RPMI8226 (cell line): ENCODE measurements at regions not wholly inside any gene's neighbourhood (a gene's known extent, or its start where the extent isn't known, plus 50 kb on each side); places are given as distances from the start of the nearest gene placed in this dataset.
"Not testable (repeated sequence)": the region's sequence is repeated elsewhere in the genome, so short reads cannot be mapped to it uniquely, and the experiment has no call there.

Experiments used
- DNase-seq: peaks from one replicate; pipeline ENCODE4 v3.0.0-alpha.2; 2015

DNA sequence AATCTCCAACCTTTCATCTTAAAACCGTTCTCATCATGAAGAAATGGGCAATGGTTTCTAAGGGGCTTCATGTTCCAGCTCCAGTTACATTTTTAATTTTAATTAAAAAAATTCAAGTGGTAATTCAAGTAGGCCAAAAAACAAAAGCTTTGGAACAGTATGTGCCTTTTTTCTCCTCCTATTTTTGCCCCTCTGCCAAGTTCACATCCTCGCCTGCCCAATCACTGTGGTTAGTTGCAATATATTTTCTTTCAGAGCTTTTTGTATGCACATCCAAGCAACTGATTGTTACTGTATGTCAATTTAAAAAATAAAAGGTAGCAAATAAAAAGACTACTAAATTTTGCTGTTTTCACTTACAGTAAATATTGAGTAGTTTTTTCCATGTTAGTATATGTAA lies 99.8 kb upstream of the B3GAT2 start:
- no peak for DNase-seq

DNA sequence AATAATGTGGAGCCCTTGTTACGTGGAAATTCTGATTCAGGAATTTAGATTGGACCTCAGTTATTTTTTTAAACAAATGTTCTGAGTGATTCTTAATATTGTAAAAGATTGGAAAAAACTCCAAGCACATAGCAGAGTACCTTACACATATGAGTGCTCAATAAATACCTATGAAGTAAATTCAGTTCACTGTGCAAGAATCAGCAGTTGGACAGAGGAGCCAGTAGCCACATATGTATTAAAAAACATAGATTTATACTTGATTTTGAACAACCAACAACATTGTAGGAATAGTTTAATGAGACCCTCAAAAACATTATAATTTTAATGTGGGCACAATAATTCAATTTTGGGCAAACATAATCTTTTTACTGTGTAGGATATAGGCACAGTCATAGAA lies 109.3 kb upstream of the B3GAT2 start:
- no peak for DNase-seq

DNA sequence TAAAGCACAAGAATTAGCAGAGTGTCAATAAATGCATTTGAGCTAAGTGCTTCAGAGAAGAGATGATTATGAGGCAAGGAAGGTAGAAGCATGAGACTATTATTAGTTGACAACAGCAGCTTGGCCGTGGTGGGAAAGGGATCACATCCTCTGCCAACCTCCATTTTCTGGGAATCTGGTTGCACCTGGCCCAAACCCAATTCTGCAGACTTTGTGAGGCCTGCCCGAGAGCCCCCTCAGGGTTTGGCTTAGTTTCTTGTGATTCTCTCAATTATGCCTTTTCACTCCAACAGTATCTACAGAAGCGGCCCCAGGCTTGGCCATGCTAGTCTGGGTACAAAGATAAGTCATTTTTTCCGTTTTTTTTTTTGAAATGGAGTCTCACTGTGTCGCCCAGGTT lies 111.0 kb upstream of the B3GAT2 start:
- DNase-seq, result no peak

DNA sequence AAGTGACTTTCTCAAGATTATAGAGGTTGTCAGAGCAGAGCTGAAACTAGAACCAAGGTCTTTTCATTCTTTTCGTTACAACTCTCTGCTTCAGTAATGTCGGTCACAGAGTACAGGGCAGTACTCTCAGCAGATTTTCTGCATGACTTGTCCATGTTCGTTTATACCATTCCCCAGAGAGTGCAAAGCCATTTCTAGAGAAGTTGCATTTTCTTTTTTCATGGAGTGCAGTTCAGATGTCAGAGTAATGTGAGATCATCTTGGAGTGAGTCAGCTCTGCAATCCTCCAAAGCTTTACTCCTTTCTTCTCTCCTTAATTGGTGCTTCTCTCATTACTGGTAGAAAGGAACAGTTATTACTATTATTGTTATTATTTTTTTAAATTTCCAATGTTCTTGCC lies 115.6 kb upstream of the B3GAT2 start:
- no peak for DNase-seq

DNA sequence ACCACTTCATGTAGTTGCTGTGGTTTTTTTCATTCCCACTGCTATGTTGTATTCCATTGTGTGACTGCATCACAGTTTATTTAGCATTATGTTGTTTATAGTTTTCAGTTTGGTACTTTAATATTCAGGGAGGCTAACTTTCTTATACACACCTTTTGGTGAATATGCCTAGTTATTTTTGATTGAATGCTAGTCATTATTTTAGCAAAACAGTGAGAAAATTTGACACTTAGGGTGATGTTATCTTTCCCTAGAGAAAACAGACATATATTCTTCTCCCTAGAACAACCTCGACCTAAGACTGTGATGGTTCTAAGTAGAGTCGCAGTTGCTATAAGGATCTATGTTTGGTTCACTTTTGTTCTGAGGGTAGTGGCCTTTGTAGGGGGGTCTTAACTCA lies 120.8 kb upstream of the B3GAT2 start:
- DNase-seq, result no peak

DNA sequence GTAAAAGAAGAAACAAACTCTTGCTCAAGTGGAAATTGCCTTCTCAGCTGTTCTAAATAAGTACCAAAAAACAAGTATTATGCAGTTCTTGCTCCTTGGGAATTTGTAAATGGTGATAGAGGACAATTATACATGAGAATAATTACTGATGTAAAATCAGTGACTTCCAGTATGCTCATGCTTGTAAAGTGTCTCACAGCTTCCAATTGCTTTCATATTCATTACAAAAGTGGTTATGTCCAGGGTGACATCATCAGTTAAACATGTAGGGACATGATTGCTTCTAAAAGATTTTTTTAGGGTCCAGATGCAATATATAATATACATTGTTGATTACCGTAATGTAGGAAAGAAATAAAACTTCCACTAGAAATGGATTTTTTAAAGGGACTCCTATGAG lies 122.8 kb upstream of the B3GAT2 start:
- DNase-seq, result no peak

DNA sequence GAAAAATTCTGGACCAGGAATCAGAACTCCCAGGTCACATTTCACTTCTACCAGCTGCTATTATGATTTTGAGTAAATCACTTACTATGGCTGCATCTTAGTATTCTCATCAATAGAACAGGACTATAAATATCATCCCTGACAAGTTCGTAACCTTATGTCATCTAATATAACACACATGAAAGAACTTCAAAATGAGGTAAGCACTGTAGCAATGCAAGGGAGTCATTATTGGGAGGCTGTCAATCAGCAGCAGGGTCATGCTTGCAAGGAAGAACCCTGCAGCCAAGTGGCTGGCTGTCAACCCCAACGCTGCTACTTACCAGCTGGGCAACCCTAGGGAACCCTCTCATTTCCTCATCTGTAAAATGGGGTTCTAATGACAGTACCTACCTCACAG lies 123.3 kb upstream of the B3GAT2 start:
- DNase-seq, result no peak

DNA sequence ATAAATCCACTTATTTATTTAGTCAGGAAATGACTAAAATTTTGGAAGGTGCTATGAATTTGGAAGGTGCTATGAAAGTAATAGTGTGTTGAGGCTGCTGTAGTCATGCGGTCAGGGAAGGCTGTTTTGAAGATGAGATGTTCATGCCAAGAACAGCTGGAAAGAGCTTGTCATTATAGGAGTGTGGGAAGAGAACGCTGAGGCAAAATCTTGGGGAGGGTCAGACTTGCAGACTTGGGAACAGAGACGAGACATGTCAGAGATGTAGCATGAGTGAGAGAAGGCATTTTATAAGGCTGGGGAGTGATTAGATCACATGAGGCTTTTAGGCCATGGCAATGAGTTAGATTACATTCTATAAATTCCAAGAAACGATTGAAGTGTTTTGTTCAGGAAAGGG lies 124.0 kb upstream of the B3GAT2 start:
- DNase-seq, result no peak

DNA sequence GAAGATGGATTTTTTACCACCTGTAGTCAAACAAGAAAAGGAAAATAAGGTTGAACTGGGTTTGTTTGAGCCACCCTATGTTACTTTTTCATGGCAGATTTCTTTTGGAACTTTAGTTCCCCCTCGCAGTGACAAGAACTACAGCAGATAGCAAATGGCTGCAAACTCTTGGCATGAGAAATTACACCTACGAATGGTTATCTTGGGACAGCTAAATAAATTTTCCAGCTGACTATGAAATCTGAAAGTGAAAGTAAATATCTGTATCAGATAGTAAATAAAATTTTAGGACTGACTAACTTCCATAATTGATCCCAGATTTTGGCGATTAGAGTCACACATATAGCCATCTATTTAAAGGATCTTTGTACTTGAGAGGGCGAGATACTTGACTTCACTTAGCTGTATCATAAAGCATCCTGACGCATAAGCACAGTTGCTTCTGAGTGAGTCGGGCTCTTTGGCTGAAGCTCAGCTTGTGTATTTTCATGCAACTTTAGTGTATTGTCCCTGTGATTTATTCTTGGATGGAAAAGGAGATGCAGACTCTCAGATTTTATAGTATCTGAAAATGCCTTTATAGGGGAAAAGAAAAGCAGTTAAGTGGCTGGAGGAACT lies 125.3 kb upstream of the B3GAT2 start:
- no peak for DNase-seq

DNA sequence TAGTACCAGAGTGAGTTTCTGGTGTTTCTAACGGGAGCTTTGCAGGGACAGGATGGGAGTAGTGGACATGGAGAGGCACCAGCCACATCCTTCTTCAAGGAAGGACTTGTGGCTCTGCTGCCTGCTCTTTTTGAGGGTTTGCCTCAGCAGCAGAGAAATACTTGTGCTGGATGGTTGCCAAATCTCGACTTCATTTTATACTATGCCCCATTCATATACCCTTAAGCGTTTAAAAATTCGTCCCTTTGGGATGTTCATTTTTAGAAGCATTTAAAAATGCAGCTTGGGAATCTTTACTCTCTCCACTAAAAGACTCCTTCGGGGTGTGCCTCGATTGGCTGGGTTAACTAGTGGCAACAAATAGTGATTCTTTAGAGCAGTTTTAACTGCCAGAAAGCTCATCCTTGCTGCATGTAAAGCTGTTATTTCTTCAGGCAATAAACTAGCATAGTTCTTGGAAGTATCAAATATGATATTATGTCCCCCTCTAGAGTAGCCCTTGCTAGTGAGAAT lies 126.5 kb upstream of the B3GAT2 start:
- DNase-seq, result no peak

DNA sequence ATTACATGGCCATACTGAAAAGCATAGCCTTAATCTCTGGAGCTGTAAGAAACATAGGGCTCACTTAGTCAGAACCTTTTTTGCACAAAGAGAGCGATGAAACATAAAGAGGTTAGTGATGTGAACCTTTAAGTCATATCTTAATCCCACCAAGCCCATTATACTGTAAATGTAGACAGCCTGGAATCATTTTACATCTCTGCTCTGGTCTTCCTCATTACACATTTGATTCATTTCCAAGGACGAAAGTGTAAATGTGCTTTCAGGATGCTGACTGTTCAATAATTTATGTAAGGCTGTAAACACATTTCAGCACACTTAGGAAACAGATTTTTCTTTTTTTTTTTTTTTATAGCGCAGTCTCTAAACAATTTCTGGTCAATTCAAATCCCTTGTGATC lies 131.3 kb upstream of the B3GAT2 start:
- no peak for DNase-seq

DNA sequence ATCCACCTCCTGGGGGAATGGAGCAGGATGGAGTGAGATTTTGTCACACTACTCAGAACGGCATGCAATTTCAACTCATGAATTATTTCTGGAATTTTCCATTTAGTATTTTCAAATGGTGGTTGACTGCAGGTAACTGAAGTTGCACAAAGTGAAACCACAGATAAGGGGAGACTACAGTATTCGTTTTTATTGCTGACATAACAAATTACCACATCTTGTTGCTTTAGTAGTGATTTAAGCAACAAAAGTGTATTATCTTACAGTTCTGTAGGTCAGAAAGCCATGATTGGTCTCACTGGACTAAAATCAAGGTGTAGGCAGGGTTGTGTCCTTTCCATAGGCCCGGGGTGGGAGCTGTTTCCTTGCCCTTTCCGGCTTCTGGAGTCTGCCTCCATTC lies 133.4 kb upstream of the B3GAT2 start:
- DNase-seq, result no peak

DNA sequence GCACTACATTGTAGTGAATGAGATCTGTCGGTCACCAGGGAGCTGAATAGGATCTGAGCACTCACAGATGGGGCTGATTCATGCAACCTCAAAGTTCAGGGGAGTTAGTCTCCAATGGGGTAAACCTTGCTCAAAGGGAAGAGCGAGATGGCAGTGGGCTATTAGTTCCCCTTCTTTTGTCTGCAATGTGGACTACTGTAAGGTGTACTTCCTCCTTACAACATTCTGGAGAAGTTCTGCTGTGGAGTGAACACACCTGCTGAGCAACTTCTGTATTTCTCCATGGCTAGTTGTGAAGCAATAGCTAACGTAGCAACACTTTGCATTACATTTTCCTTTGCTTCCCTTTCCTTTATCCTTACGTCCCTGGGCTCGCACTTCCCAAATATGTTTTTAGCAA lies 134.3 kb upstream of the B3GAT2 start:
- DNase-seq, result no peak

DNA sequence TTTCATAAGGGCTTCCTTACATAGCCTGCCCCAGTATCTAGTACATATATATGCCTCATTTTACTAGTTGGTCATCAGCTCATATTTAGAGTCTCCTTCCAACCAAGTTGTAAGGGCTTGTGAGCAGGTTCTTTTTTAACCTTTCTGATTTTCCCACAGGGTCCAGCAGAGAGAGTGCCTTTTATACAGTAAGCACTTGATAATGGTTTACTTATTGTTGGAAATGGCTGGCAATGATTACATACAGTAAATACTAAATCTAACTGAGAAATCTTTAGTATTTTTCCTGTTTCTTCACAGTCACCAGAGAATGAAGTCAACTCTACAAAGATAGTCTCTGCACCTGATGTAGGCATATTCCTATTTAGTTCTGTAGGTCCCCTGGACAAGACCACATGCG lies 135.1 kb upstream of the B3GAT2 start:
- DNase-seq, result no peak

DNA sequence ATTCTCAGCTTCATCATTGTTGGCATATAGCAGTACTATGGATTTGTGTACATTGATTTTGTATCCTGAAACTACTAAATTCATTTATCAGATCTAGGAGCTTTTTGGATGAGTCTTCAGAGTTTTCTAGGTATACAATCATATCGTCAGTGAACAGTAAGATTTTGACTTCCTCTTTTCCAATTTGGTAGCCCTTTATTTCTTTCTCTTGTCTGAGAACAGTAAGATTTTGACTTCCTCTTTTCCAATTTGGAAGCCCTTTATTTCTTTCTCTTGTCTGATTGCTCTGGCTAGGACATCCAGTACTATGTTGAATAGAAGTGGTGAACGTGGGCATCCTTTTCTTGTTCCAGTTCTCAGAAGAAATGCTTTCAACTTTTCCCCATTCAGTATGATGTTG lies 140.4 kb upstream of the B3GAT2 start:
- DNase-seq, result not testable (repeated sequence)

DNA sequence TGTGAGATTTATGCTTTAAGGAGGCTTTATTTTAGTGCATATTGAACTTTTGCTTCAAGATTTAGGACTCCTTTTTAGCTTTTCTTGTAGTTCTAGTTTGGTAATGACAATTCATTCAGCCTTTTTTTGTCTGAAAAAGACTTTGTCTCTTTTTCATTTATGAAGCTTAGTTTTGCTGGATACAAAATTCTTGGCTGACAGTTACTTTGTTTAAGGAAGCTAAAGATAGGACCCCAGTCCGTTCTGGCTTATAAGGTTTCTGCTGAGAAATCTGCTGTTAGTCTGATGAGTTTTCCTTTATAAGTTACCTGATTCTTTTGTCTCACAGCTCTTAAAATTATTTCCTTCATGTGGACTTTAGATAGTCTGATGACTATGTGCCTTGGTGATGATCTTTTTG lies 142.8 kb upstream of the B3GAT2 start:
- no peak for DNase-seq

DNA sequence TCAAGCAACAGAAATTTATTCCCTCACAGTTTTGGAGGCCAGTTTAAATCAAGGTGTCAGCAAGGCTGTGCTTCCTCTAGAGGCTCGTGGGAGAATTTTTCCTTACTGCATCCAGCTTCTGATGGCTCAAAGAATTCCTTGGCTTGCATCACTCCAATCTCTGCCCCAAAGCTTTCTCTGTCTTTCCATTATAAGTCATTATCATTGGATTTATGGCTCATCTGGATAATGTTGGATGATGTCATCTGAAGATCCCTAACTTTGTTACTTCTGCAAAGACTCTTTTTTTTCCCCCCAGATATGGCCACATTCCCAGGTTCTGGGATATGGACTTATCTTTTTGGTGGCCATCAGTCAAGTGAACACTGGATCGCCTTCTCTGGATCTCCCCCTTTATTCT lies 146.3 kb upstream of the B3GAT2 start:
- no peak for DNase-seq

DNA sequence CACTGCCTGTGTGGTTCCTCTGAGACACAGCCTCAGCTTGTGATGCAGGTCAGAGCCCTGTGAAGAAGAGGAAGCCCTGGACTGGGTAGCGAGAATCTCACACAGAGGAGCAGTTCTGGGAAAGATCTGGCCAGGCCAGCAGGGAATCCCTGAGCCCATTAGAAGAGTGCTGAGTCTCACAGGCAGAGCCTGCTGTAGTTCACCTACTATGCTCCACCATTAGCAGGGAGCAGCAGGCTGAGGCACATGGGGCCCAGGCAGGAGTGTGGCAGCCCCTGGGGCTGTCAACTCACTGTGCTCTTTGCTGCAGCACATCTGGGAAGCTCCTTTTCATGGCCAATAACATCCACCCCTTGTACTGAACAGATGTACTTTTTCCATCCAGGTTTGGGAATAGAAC lies 146.8 kb upstream of the B3GAT2 start:
- no peak for DNase-seq

DNA sequence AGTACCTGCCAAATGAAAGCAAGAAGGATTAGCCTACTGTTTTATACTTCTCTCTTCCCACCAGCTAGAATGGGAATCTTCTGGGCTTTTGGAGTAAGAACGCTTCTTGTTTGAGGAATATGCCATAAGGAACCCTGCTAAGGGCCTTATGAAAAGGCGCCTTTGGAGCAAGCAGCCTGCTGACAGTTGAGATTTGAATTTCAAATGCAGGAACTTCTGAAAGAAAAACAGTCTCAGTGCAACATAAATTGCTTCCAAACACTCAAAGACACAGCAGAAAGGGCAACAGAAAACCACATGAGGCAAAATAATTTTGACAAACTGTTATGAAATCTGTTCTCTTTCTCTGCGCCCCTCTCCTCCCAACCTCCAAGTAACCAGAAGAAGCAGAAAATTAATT lies 149.4 kb upstream of the B3GAT2 start:
- no peak for DNase-seq

DNA sequence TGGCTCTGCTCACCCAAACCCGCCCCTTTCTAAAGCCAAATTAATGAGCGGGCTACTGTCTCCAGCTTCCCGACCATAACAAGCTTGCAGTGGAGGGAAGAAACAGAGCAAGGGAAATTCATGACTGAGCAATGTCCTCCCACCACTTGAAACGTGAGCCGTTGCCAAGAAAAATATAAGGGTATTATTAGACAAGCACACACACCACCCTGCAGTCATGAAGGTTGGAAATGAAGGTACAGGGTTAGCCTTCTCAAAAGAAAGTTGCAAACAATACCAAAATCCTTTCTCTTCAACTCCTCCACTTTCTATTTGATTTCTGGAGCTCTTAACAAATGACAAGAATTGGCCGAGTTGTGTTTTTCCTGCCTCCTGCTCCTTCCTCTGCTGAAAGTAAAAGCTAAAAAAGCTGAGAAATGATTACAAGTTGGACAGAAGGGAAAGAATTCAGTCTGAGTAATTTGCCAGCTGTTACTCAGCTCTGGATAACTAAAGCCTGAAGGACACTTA lies 151.1 kb upstream of the B3GAT2 start:
- no peak for DNase-seq

DNA sequence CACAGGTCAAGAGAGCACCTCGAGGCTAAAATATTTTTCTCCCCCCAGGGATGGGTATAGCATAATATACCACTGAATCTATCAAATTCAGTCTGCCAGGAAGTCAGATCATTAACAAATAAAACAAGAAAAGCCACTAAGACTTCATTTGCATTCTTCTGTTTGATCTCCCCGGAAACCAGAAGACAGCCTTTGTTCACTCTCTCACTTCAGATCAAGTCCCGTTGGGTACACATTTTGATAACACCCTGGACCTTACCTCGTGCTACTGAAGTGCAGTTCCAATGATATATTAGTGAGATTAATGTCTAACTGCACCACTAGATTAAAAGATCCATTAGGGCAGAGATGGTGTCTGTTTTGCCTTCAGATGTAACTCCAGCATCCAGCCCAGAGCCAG lies 157.7 kb upstream of the B3GAT2 start:
- no peak for DNase-seq

DNA sequence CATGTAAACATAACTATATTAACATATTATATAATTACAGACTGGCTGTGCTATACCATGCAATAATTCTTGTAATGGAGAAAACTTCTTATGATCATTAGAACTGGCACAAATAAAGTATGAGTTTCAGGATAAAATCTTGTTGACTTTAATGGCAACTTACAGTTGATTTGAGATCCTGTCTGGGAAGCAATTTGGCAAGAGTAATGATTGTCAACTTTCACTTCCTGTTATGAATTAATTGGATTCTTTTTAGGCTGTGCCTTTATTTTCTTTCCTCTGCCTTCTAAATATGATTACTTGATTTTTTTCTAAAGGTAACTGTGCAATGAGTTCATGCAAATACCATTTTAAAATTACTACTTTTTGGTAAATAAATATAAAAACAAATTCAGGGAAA lies 158.1 kb upstream of the B3GAT2 start:
- no peak for DNase-seq

DNA sequence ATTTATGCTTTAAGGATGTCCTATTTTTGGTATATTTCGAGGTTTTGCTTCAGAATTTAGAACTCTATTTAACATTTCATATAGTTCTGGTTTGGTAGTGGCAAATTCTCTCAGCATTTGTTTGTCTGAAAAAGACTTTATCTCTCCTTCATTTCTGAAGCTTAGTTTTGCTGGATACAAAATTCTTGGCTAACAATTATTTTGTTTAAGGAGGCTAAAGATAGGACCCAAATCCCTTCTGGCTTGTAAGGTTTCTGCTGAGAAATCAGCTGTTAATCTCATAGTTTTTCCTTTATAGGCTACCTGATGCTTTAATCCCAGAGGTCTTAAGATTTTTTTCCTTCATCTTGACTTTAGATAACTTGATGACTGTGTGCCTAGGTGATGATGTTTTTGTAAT lies 162.7 kb upstream of the B3GAT2 start:
- DNase-seq, result no peak

DNA sequence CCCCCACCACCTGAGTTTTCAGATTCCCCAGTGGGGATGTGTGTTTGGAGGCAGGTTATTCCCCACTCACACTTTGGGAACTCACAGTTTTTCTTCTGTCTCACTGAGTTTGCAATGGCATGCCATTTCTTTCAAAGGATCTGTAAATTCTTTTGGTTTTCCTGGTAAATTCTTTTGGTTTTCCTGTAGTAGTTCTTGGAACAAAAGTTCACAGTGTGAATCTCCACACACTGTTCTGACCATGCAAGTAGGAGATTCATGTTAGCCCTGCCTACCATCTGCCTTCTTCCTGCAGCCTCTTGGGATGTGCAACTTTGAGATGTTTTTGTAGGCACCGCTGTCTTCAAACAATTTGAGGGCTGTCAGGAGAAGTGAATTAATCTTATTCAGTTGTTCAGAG lies 165.6 kb upstream of the OGFRL1 start:
- DNase-seq, result no peak

DNA sequence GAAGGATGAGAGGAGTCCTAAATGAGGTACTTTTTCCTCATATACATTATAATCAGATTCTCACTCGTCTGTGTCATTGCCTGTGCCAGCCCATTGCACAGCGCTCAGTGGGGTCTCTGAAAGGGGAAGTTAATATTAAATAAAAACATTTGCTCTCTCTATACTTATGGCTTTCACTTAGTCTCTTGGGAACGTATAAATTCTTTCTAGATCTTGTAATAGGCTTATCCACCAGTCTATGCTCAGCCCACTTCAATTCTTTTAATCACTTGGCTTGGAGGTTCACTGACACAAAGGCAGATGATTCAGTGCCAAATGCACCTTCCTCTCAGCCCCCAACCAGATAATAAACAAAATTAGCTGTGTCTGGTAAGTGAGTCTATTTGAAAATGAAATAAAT lies 164.3 kb upstream of the OGFRL1 start:
- no peak for DNase-seq

DNA sequence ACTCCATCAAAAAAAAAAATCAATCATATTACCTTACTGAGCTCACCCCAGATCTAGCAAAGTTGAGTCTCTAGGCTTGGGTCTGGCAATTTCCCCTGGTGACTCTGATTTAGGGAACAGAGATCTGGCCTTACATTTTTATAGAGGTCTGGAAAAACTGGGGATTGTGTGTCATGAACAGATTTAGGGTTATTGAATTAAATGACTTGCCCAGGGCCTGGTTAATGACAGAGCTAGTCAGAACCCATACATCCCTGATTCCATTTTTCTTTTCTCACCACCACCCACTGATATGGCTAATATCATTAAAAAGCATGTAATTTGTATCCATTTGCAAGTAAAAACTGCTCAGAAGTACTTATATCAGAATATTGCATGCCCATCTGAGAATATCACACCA lies 163.4 kb upstream of the OGFRL1 start:
- DNase-seq, result no peak
